GM18951 (cell line): ENCODE measurements at regions not wholly inside any gene's neighbourhood (a gene's known extent, or its start where the extent isn't known, plus 50 kb on each side); places are given as distances from the start of the nearest gene placed in this dataset.

ENCODE experiments used
- POLR2A ChIP-seq: IDR thresholded peaks from 4 replicates; pipeline ENCODE4 v1.6.1; 2011; ENCODE audit warnings: mild to moderate bottlenecking; ENCODE audit not compliant: insufficient read length, insufficient read depth; ENCODE audit errors: extremely low read depth
- in situ Hi-C: fragments of 300-500 bp; cut with MboI; formaldehyde crosslinking; loops from one replicate; pipeline ENCODE4 v1.12.0; 2022; ENCODE audit warnings: low sequenced_read_pairs, mixed read lengths, inconsistent platforms; ENCODE audit not compliant: unreplicated experiment

DNA sequence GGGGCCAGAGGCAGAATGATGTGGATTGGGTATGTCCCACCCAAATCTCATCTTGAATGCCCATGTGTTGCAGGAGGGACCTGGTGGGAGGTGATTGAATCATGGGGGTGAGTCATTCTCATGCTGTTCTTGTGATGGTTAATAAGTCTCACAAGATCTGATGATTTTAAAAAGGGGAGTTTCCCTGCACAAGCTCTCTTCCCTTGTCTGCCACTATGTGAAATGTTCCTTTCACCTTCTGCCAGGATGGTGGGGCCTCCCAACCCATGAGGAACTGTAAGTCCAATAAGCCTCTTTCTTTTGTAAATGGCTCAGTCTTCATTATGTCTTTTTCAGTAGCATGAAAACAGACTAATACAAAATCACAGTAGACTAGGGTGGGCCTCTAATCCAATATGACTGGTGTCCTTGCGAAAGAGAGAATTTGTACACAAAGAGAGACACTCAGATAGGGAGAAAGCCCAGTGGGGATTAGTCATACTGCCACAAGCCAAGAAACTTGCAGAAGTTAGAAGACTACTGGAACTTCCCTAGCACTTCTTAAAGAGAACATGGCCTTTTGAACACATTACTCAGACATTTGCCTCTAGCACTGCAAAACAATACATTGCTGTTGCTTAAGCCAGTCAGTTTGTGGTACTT, 68.4 kb downstream of the ANXA1 start:
- TF ChIP-seq POLR2A = no peak
- in situ Hi-C loops = no loop called here

- in situ Hi-C loops = no loop called here
- no peak for TF ChIP-seq POLR2A
Observed at GRCh38 chr9:73223594-73223993, 71.9 kb downstream of the ANXA1 start.

GRCh38 chr9:73229543-73229942, 77.9 kb downstream of the ANXA1 start:
- in situ Hi-C loops = no loop called here
- no peak for TF ChIP-seq POLR2A

DNA sequence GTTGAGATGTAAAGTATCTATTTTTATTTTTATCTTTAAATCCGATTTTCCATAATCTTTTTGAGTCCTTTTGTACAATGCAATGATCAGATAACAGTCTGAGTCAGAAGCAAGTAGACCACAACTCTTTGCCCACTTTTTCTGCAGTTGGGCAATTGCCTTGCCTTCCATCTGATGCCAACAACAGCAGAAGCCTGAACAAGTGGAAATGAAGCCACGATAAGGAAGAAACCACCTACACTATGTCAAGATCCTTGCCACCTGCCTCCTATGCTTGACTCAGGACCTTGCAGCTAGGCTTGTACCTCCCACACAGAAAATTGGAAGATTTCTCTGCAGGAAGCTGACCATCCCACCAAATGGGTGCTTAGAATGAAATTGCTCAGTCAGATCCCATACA, 78.6 kb downstream of the ANXA1 start:
- in situ Hi-C loops = no loop called here
- no peak for TF ChIP-seq POLR2A

DNA sequence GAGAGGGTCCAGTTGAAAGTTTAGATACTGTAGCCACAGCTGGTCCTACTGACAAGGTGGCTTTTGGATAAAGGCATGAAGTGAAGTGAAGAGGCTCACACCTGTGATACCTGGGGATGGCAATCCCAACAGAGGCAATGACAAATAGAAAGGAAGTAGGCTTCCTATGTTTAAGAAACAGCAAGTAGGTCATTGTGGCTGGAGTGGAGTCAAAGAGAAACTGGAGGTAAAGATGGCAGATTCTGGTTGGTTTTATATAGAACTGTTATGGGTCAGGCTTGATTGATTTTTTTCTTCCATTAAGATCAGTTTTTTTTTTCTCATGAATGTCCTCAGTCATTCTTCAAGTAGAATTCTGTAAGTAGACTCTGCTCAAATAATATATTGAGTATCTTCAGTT, 79.5 kb downstream of the ANXA1 start:
- TF ChIP-seq POLR2A = no peak
- in situ Hi-C loops = no loop called here

GRCh38 chr9:73233359-73234007, 81.8 kb downstream of the ANXA1 start:
- TF ChIP-seq POLR2A = no peak
- in situ Hi-C loops = no loop called here

DNA sequence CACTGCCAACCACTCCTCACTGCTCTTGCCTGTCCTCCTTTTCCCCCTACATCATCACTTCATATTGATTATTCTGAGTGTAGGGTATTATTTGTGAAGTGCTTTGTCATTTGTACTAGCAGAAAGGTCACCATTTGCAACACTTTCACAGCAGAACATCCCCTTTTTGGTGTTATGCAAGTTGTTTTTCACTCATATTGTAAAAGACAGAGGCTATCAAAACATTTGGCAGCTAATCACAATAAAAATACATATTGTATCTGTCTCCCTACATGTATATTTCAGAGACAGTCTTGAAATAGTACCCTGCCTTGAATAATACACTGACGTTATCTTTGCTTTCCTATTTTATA, 82.3 kb downstream of the ANXA1 start:
- no peak for TF ChIP-seq POLR2A
- in situ Hi-C loops = no loop called here

- in situ Hi-C loops = no loop called here
- no peak for TF ChIP-seq POLR2A
Observed at GRCh38 chr9:73237140-73237539, 85.5 kb downstream of the ANXA1 start.

DNA sequence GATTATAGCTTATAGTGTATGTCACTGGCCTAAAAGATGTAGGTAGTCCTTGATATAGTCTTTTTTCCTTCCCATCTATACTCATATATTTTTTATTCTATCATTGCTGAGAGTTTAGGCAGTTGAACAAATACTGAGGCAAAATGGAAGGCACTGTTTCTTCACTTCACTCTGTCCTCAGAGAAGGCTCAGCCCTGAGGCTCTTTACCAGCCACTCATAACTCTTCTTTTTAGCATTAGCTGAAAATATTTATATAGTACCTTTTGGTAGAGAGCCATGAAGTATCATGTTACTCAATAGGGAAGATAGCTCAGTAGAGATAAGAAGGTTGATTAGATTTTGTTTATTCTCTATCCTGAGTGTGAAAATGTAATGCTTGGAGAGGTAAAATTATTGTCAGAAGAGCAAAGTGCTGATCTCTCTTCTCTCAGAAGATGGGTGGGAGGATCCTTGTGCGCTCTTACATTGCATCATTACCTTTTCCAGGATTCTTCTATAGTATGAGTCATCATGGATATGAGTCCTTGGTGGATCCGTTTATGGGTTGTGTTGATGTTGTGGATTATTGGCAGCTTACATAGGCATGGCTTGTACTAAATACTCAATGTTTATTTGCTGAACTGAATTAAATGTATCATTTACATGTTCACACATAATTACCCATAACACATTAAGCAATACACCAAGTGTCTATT, 88.1 kb downstream of the ANXA1 start:
- in situ Hi-C loops = no loop called here
- no peak for TF ChIP-seq POLR2A

- in situ Hi-C loops = no loop called here
- TF ChIP-seq POLR2A = no peak
Observed at GRCh38 chr9:73243078-73243477, 91.4 kb downstream of the ANXA1 start.

GRCh38 chr9:73259086-73259696, 107.5 kb downstream of the ANXA1 start:
- no peak for TF ChIP-seq POLR2A
- in situ Hi-C loops = no loop called here

GRCh38 chr9:73260506-73260905, 108.8 kb downstream of the ANXA1 start:
- TF ChIP-seq POLR2A = no peak
- in situ Hi-C loops = no loop called here

- in situ Hi-C loops = no loop called here
- TF ChIP-seq POLR2A = no peak
Observed at GRCh38 chr9:73264631-73265030, 113.0 kb downstream of the ANXA1 start.

- no peak for TF ChIP-seq POLR2A
- in situ Hi-C loops = no loop called here
Observed at GRCh38 chr9:73265876-73266275, 114.2 kb downstream of the ANXA1 start.
